ENCODE measurements at regions not wholly inside any gene's neighbourhood (a gene's known extent, or its start where the extent isn't known, plus 50 kb on each side); places are given as distances from the start of the nearest gene placed in this dataset.

GRCh38 chr2:14540015-14540414 lies 92.5 kb upstream of the LRATD1 start:
- POLR2A ChIA-PET, result no interaction called here
- FAIRE-seq, result no peak

DNA sequence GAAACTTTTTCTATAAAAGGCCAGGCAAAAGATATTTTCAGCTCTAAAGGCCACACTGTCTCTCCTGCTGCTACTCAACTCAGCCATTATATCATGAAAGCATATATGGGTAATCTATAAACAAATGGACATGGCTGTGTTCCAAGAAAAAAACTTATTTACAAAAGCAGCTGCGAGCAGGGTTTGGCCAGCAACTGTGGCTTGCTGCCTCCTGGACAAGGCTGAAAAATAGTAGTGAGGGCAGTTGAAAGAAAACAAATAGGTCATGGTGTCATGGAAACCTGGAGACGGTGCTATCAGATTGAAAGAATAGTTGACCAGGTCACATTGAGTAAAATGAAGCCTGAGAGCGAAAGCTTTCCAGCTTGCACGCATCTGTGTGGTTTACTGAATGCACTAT lies 89.2 kb upstream of the LRATD1 start:
- ATAC-seq, result no peak
- CTCF ChIA-PET, result no interaction called here
- POLR2A ChIA-PET, result no interaction called here
- Histone ChIP-seq H3K4me2 (no peak overlapping the region), H3K9me3 (no peaks in the 10 kb centered on the region), H3K27ac (no peak overlapping the region), H3K4me3 (no peak overlapping the region), H3K4me1 (no peaks in the 10 kb centered on the region)
- no peak for FAIRE-seq
- TF ChIP-seq GATA3 (IDR thresholded peaks at IDR 0.05; ENCODE audit: borderline replicate concordance) (no peak), BCL3 (IDR thresholded peaks at IDR 0.05) (no peak), BHLHE40 (IDR thresholded peaks at IDR 0.05; ENCODE audit: low read depth, low read length) (no peak), CBX8 (IDR thresholded peaks at IDR 0.05) (no peak), ATOH8 (CRISPR knock-in tag; IDR thresholded peaks at IDR 0.05; ENCODE audit: low read depth) (no peak)
- no peak for DNase-seq (ENCODE audit: low read depth in 1 of 2, low spot score in 1 of 2)
- WGBS (ENCODE audit: missing lambda C conversion rate), result 6% methylated on average over 4 of the region's 4 CpGs

More at GRCh38 chr2:14540015-14540414, 92.5 kb upstream of the LRATD1 start:
- 0 out of 3 replicates have a peak, but pooled peaks cover 4% of the 10 kb centered on the region for H3K9me3 ChIP-seq
- H3K27ac ChIP-seq, result no peak overlapping the region
- no peak overlapping the region for H3K4me3 ChIP-seq
- DNase-seq (ENCODE audit: low read depth in 1 of 2, low spot score in 1 of 2) (no peak), ATAC-seq (no peak)
- 33% methylated on average over 1 of the region's 1 CpG for WGBS (ENCODE audit: missing lambda C conversion rate)
- CTCF ChIA-PET, result no interaction called here
- no peaks in the 10 kb centered on the region for H3K4me1 ChIP-seq
- TF ChIP-seq, protein P1, sequence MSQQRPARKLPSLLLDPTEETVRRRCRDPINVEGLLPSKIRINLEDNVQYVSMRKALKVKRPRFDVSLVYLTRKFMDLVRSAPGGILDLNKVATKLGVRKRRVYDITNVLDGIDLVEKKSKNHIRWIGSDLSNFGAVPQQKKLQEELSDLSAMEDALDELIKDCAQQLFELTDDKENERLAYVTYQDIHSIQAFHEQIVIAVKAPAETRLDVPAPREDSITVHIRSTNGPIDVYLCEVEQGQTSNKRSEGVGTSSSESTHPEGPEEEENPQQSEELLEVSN (IDR thresholded peaks at IDR 0.05; ENCODE audit: borderline replicate concordance, low read depth), result no peak
- TF ChIP-seq BHLHE40 (IDR thresholded peaks at IDR 0.05; ENCODE audit: low read depth, low read length) (no peak), HMGXB4 (CRISPR knock-in tag; IDR thresholded peaks at IDR 0.05; ENCODE audit: borderline replicate concordance) (no peak), ESRRA (IDR thresholded peaks at IDR 0.05; ENCODE audit: borderline replicate concordance, low read length) (no peak), ZFP36 (IDR thresholded peaks at IDR 0.05; ENCODE audit: borderline replicate concordance, partially characterized antibody) (no peak), FOXS1 (CRISPR knock-in tag; IDR thresholded peaks at IDR 0.05) (no peak), MAFK (IDR thresholded peaks at IDR 0.05; ENCODE audit: partially characterized antibody) (peak; percentile 66), ZSCAN20 (CRISPR knock-in tag; IDR thresholded peaks at IDR 0.05) (no peak), TFCP2L1 (CRISPR knock-in tag; IDR thresholded peaks at IDR 0.05) (no peak)
- no peak overlapping the region for H3K4me2 ChIP-seq

GRCh38 chr2:14544247-14544646 lies 88.3 kb upstream of the LRATD1 start:
- FAIRE-seq, result no peak
- ChIA-PET POLR2A (no interaction called here), CTCF (interaction anchor here (1.4 kb wide), 1 partner anchor 23 kb away, joined by 3 read pairs; no protein-coding TSS in a partner anchor)
- TF ChIP-seq NPAS2 (CRISPR knock-in tag; IDR thresholded peaks at IDR 0.05; ENCODE audit: borderline replicate concordance) (no peak), ATOH8 (CRISPR knock-in tag; IDR thresholded peaks at IDR 0.05; ENCODE audit: low read depth) (no peak), RARB (CRISPR knock-in tag; IDR thresholded peaks at IDR 0.05) (no peak), MAZ (IDR thresholded peaks at IDR 0.05; ENCODE audit: borderline replicate concordance, low read depth, low read length) (no peak), GATA3 (IDR thresholded peaks at IDR 0.05; ENCODE audit: borderline replicate concordance) (no peak)
- TF ChIP-seq, protein P2, sequence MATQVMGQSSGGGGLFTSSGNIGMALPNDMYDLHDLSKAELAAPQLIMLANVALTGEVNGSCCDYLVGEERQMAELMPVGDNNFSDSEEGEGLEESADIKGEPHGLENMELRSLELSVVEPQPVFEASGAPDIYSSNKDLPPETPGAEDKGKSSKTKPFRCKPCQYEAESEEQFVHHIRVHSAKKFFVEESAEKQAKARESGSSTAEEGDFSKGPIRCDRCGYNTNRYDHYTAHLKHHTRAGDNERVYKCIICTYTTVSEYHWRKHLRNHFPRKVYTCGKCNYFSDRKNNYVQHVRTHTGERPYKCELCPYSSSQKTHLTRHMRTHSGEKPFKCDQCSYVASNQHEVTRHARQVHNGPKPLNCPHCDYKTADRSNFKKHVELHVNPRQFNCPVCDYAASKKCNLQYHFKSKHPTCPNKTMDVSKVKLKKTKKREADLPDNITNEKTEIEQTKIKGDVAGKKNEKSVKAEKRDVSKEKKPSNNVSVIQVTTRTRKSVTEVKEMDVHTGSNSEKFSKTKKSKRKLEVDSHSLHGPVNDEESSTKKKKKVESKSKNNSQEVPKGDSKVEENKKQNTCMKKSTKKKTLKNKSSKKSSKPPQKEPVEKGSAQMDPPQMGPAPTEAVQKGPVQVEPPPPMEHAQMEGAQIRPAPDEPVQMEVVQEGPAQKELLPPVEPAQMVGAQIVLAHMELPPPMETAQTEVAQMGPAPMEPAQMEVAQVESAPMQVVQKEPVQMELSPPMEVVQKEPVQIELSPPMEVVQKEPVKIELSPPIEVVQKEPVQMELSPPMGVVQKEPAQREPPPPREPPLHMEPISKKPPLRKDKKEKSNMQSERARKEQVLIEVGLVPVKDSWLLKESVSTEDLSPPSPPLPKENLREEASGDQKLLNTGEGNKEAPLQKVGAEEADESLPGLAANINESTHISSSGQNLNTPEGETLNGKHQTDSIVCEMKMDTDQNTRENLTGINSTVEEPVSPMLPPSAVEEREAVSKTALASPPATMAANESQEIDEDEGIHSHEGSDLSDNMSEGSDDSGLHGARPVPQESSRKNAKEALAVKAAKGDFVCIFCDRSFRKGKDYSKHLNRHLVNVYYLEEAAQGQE (IDR thresholded peaks at IDR 0.05), result no peak
- Histone ChIP-seq H3K4me1 (no peaks in the 10 kb centered on the region), H3K9me3 (no peaks in the 10 kb centered on the region), H3K27ac (no peak overlapping the region), H3K4me3 (no peak overlapping the region), H3K4me2 (no peak overlapping the region)
- 35% methylated on average over 4 of the region's 4 CpGs for WGBS (ENCODE audit: missing lambda C conversion rate)
- ATAC-seq, result no peak
- no peak for DNase-seq (ENCODE audit: low read depth in 1 of 2, low spot score in 1 of 2)

Data from A549 (cell line).